NCI-H2029 (cell line): ENCODE measurements at regions not wholly inside any gene's neighbourhood (a gene's known extent, or its start where the extent isn't known, plus 50 kb on each side); places are given as distances from the start of the nearest gene placed in this dataset.

Experiments
- DNase-seq: peaks from one replicate; lab custom pipeline; 2025; lab: John Stamatoyannopoulos, UW

DNA sequence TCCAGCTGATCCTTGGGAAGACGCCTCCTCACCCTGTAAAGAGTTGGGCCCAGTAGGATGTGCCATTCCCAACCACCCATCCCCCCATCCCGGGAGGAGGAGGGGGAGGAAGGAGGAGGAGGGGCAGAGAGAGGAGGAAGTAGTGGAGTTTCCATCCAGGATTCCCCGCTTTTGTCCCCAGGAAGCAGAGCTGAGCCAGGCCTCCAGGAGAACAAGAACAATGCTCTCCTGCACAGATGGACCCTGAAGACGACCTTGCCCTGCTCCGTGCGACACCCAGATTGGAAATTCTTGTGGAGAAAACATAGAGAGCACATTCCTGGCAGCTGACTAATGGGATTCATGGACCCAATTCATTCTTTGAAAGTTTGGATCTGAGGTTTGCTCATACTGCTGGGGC lies 132.3 kb upstream of the CRY1 start:
- DNase-seq: no peak

DNA sequence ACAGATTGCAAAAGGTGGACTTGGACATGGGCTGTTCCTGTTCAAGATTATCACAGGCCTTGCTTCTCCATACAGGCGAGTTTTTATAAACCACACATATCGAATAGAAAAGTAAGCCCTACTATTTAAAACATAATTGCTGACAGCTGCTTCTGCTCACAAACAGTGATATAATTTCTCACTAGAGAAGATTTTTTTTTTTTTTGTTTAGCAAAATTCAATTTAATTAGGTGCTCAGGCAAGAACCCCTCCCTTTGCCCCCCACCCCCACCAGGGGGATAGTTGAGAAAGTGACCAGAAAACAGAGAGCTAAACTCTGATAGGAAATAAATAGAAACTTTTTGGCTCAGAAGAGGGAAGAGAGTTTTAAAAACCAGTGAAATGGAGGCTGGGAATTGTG lies 132.8 kb upstream of the CRY1 start:
- no peak for DNase-seq

DNA sequence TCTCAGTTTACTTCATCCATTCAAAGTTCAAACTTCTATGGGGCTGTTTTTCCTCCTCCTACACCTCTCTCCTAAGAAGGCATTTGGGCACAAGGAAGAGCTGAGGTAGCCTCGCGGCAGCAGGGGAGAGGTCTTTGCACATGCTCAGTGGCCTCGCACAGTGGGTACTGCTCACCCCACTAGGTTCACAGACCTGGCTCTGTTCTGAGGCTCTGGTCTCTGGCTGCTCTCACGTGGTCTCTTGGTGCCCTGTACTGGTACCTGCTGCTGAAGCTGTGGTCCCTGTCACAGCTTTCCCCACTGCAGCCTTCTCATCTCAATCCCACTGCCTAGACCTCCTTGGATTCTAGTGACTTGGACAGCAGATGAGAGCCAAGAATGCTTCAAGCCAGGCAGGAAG lies 134.7 kb upstream of the CRY1 start:
- DNase-seq: no peak

DNA sequence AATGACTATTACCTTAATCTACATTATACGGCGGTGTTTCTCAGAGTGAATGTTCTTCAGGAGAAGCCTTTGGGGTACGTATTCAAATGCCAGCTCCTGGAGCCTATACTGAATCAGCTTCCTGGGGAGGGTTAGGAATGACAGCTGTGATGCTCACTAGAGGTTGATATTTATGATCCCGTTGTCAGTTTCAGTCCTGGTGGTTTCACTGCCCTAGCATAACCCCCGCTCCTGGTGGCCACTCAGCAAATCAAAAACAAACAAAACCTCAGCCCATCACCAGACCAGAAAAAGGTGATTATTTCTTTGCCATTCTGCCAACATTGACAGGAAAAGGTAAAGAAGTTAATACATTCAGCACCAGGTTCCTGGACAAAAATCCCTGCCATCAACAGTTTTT lies 136.5 kb upstream of the CRY1 start:
- DNase-seq: no peak

DNA sequence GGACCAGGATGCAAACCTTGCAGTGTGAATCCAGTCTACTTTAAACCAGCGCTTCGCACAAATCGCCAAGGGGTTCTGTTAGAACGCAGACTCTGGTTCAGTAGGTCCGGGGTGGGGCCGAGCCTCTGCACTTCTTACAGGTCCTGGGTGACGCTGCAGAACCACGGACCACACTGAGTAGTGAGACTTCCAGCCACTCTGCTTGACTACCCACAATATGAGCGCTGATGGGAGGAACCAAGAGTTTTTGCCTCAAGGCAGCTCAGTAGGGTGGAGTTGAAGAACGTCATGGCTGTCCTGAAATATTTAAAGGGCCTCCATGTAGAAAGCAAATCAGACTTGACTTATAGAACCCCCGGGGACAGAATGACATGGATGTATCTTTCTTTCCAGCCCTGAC lies 138.0 kb upstream of the CRY1 start:
- no peak for DNase-seq

DNA sequence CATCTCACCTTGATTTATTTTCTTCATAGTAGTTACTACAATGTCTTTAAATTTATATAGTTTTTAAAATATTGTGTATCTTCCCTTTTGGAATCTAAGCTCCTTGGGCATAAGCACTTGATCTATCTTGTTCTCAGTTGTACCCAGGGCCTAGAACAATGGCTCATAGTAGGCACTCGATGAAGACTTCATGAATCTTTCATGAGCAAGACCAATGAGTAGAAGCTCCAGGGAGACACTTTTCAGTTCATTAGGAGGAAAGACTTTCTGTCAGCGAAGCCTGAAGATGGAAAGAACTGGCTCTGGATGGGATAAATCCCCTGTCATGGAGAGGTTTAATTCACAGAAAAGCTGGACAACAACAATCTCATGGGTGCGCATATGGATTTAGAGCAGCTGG lies 140.2 kb upstream of the CRY1 start:
- no peak for DNase-seq

DNA sequence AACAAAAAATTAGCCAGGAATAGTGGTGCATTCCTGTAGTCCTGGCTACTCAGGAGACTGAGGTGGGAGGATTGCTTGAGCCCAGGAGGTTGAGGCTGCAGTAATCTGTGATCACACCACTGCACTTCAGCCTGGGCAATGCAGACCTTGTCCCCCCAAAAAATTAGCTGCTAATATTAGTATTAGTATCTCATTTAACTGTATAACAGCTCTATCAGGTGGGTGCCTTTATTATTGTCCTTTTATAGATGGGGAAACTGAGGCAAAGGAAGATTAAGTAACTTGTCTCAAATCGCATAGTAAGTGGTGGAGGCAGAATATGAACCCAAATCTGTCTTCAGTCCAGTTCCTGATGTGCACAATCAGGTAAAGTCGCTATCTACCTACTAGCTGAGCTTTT lies 142.3 kb upstream of the CRY1 start:
- DNase-seq: no peak

DNA sequence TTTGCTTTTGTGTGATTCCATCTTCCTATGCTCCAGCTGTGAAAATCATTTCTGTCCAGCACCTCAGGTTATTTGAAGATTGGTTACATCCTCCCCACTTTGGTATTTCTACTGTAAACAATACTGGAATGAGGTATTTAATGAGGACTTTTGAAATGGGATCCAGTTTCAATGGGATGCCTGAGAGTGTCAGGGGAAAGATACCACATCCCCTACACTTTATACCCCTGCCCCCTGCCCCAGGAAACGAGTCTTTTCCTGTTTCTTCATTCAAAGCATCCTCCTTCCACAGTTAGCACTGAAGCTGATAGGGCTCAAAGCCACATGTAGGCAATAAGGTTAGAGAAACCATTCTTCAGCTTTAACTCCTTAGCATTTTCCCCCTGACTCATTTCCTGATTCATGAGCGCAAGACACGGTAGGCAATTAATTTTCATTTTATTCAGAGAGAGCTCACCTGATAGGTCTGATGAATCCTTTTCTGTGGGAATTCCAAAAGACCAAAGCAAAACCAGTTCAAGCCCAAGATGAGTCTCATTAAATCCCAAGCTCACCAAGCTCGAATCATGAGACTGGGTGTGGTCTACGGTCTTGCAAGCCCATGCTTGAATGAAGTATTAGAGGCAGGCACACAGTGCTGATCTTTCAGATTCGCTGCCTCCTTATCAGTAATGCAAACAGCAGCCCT lies 143.6 kb upstream of the CRY1 start:
- no peak for DNase-seq

DNA sequence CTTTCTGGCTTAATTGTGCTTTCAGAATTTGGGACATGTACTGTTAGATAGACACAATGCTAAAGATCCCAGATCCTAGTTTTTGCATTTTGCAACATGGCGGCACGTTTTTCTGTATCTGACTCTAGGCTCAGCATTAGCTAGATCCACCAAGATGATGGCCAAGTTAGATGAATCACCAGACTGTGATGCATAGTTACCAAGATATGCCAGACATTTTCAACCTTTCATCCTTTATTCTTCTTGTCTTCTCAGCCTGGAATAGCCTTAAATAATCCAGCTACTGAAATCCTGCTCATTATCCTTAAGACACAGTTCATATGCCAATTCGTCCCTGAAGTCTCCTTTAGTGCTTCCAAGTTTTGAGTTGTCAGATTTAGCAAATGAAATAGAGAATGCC lies 144.9 kb upstream of the CRY1 start:
- no peak for DNase-seq

DNA sequence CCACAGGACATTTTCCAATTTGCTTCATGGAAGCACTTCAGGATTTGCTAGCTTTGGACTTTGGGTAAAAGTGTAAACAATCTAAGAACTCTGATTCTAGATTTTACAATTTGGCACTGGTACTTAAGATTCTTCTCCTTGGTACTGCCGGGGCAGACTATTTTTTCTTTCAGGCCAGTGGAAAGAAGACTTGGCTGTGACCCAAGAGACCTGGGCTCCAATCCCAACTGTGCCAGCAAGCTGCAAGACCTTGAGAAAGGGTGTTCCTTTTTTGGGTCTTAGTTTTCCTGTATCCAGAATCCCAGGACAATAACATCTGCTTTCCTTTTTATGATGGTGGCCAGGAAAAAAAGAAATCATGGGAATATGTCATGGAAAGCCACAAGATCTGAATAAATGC lies 148.1 kb upstream of the CRY1 start:
- DNase-seq: no peak

DNA sequence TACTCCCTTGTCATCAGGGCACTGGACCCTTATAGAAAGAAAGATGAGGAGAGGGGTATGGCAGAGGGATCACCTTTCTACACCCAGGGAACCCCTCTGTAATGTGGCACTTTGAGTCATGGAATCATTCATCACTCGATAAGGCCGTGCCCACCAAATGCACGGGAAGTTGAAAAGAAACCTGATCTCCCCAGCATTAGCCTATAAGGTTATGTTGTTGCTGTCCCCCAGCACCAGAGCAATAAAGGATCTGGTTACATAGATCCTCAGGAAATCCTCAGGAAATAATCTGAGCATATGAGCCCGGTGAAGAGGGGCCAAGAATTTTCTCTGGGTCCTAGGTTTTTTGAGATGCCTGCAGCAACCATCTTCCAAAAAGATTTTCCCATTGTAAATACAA lies 148.8 kb upstream of the CRY1 start:
- DNase-seq: no peak

DNA sequence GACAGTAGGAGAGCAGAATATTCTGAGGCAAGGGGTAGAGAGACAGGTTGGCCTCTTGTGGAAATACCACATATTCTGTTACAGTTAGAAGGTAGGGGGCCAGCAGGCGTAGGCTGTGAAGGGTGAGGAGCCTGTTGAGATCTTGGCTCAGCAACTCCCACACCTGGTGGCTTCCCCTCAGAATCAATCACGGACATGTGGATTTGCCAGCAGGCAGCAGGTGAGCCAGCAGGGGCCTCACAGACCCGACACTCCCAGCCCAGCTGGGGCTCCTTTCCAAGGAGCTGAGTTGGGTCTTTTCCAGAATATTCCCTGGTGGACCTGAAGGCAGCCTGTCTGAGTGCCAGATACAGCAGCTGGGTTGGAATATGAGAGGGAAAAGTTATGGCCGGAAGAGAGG lies 150.0 kb upstream of the CRY1 start:
- DNase-seq: no peak

DNA sequence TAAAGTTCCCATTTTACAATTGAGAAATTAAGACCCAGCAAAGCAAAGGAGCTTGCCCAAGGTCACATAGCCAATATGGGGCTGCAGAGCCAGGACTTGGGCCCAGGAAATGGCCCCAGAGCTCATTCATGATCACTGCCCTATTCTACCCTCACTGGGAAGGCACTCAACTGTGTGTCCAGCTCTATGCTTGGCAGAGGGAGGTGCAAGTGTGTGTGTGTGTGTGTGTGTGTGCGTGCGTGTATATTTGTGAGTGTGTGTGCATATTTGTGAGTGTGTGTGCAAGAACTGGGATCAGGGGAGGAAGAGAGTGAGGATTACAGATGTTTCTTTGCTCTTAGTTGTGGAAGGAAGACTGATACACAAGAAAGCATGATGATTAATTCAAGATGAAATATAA lies 151.2 kb upstream of the CRY1 start:
- no peak for DNase-seq

DNA sequence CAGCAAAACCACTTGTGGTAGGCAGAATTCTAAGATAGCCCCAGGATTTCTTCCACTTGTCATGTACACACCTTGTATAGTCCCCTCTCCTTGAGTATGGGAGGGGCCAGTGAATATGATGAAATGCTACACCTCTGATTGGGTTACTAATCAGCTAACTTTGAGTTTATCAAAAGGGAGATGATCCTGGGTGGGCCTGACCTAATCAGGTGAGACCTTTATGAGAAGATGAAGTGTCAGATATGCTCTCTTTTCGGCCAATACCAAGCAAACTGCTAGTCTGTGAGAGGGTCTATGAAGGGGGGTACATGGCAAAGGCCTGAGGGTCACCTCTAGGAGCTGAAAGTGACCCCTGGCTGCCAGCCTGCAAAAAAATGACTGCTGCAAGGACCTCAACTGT lies 154.3 kb upstream of the CRY1 start:
- DNase-seq: no peak

DNA sequence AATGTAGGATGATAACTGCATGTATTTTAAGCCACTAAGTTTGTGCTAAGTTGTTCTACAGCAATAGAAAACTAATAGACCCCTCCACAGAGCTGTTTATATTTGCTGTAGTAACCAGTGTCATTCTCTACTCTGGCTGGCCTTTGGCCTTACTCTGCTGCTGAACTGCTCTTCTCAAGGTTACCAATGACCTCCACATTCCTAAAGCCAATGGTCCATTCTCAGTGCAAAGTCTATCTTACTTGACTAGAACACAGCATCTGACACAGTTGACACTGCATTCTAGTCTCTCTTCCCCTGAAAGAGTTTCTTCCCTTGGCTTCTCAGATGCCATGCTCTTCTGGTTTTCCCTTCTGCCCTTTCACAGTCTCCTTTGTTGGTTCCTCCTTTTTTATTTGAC lies 154.8 kb upstream of the CRY1 start:
- no peak for DNase-seq

DNA sequence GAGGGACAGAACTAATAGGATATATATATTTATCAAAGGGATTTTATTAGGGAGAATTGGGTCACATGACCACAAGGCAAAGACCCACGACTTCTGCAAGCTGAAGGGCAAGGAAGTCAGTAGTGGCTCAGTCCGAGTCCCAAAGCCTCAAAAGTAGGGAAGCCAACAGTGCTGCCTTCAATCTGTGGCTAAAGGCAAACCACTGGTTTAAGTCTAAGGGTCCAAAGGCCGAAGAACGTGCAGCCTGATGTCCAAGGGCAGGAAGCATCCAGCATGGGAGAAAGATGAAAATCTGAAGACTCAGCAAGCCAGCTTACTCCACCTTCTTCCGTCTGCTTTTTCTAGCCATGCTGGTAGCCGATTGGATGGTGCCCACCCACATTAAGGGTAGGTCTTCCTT lies 157.9 kb upstream of the CRY1 start:
- no peak for DNase-seq

DNA sequence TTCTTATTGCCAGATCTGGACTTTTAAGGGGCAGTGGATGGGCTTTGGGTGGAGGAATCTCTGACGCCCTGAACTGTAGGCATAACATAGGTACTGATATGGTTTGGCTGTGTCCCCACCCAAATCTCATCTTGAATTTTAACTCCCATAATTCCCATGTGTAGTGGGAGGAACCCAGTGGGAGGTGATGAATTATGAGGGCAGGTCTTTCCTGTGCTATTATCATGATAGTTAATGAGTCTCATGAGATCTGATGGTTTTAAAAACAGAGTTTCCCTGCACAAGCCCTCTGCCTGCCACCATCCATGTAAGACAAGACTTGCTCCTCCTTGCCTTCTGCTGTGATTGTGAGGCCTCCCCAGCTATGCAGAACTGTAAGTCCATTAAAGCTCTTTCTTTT lies 160.0 kb upstream of the CRY1 start:
- DNase-seq: no peak

DNA sequence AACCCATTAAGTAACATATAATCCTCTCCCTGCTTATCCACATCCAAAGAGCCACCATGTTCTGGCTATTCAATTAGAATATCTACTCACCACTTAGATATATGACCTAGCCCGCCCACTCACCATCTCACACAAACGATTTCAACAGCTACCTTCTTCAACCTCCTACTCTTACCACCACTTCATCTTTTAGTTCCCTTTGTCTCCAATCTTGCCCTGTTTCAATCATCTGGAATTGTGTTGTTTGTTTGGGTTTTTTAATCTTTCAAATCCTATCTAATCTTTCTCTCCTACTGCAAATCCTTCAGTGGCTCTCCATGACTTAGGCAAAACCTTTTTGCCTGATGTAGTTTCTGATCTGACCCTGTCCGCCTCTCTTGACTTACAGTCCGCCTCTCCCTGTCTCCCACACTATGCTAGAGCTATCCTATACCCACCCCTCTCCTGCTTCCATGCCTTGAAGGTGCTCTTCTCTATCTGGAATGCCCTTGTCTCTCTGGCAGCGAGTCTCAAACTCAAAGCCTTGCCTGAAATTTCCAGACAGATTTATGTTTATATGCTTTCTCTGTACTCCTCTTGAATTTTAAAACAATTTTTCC lies 161.0 kb upstream of the CRY1 start:
- DNase-seq: no peak

DNA sequence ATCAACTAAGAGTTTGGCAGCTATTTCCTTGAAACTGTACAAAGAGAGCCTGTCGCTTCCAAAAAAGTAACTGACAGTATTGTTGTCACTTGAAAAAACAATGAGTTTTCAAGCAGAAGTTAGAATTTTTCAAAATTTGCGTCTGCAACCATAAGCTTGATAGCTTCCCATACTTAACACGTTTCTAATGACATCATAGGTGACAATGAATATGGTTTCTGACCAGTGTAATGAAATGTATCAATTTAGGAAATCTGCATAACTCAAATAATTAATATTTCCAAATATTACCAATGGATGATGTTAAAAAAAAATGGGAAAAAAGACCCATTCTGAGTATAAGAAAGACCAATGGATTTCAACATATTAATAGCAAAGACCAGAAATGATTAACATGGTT lies 165.4 kb upstream of the CRY1 start:
- DNase-seq: no peak

DNA sequence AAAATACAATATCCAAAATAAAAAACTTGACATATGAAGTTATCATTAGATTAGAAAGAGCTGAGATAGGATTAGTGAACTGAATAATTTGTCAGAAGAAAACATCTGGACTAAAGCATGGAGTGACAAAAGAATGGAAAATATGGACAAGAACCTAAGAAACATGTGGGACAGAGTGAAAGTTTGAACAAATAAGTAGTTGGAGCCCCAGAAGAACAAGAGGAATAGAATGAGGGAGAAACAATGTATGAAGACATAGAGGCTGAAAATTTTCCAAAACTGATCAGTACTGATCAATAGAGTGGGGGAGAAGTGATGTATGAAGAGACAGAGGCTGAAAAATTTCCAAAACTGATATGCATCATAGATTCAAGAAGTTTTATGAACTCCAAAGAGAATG lies 170.6 kb upstream of the CRY1 start:
- no peak for DNase-seq

DNA sequence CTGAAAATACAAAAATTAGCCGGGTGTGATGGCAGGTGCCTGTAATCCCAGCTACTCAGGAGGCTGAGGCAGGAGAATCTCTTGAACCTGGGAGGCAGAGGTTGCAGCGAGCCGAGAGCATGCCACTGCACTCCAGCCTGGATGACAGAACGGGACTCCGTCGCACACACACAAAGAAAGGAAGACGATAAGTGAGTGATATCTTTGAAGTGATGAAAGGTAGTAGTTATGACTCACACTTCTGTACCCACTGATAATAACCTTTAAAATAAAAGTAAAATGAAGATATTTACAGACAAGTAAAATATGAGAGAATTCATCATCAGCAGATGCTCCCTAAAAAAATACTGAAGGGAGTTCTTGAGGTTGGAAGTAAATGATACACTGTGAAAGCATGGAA lies 171.3 kb upstream of the CRY1 start:
- no peak for DNase-seq

DNA sequence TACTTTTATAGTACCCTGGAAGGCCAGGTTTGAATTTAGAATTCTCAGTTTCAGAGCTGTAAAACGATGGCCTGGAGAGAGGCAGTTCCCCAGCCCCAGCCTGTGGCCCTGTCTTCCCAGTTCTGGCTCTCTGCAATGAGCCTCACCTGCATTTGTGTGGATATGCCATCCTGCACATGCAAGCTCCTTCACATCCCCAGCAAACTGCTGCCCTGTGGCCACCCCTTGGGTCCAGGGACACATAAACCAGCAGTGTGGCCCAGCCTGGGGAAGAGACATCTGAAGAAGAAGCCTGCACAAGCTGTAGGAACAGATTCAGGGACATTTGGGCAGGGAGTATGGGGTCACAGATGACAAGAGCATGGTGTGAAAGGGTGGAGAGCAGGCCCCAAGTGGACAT lies 174.3 kb upstream of the CRY1 start:
- DNase-seq: no peak

DNA sequence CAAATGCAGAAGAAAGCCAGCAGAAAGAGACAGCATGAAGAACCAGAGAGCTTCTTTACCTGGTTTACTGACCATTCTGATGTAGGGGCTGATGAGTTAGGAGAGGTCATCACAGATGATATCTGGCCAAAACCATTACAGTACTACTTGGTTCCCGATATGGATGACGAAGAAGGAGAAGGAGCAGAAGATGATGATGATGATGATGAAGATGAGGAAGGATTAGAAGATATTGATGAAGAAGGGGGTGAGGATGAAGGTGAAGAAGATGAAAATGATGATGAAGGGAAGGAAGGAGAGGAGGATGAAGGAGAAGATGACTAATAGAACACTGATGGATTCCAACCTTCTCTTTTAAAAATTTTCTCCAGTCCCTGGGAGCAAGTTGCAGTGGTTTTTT lies 178.2 kb upstream of the CRY1 start:
- DNase-seq: no peak

DNA sequence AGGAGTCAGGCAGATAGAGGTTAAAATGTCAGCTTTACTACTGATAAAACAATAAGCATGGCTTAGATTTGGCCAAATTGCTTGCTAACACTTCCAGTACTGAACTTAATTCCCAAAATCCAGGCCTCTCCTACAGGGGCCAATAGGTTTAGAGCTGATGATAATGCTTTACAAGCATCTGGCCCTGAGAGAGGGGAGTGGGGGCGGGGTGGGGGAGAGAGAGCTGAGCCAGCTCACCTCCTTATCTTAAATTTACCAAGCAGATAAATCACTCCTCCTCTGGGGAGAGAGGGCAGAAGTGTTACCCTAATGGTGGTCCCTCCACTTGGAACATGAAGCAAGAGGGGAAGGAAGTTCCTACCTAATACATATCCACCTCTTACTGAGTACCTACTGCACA lies 182.2 kb upstream of the CRY1 start:
- DNase-seq: no peak

DNA sequence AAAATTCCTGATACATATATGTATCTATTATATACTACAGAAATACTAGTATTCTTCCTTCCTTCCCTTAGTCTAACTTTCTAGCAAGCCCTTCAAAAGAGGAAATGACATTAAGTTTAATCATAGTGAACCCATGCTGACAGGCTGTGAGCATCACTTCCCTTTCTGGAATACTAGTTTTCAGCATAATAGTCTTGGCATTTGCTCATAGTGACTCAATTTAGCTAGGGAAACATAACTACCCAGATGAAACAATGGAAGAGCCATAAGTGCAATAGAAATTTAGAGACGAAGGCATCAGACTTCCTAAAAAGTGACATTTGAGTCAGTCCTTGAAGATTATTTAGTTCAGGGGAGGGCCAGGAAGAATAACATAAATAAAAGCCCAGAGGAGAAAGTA lies 184.5 kb upstream of the CRY1 start:
- DNase-seq: no peak
